K562 (cell line): ENCODE measurements at regions not wholly inside any gene's neighbourhood (a gene's known extent, or its start where the extent isn't known, plus 50 kb on each side); places are given as distances from the start of the nearest gene placed in this dataset.

Experiments used
- CSDE1 ChIP-seq, 2 experiments: fragments of 450-650 bp; IDR thresholded peaks; 2 replicates each; pipeline ENCODE4 v1.6.1; 2016; ENCODE audit warnings: mild to moderate bottlenecking in 1 of 2
- E2F3 ChIP-seq: fragments of 250-450 bp; sonication (Bioruptor Pico); IDR thresholded peaks from 2 replicates; pipeline ENCODE4 v1.4.0; 2020; ENCODE audit warnings: mild to moderate bottlenecking
- ERF ChIP-seq: fragments of 450-650 bp; formaldehyde crosslinking; IDR thresholded peaks from 2 replicates; pipeline ENCODE4 v1.4.0; 2020; ENCODE audit warnings: mild to moderate bottlenecking, mixed read lengths
- GABPA ChIP-seq: fragments of 200-800 bp; sonication (Bioruptor generic); conservative IDR thresholded peaks from 2 replicates; pipeline ENCODE4 v1.6.1; 2016; ENCODE audit warnings: low read depth, missing genetic modification characterization, missing compliant biosample characterization
- NFXL1 ChIP-seq: fragments of 450-650 bp; formaldehyde crosslinking; IDR thresholded peaks from 2 replicates; pipeline ENCODE4 v1.4.0; 2021; ENCODE audit warnings: mild to moderate bottlenecking
- SRF ChIP-seq, 2 experiments: fragments of 250-450, 450-650 bp in 1 of 2; sonication (Bioruptor Pico) in 1 of 2; sonication (generic) in 1 of 2; formaldehyde crosslinking; IDR thresholded peaks; 2 replicates each; pipeline versions ENCODE4 v1.5.0 to v1.5.1; 2020 to 2022; ENCODE audit warnings: mild to moderate bottlenecking in 1 of 2, missing genetic modification reagents in 1 of 2
- YY1 ChIP-seq, 3 experiments: IDR thresholded peaks; 2 replicates each; pipeline ENCODE4 v1.6.1; 2011; ENCODE audit warnings: low read length in 2 of 3, mild to moderate bottlenecking in 2 of 3, moderate library complexity in 2 of 3, borderline replicate concordance in 1 of 3, control low read depth in 1 of 3, low read depth in 1 of 3; ENCODE audit not compliant: insufficient read depth in 3 of 3, insufficient replicate concordance in 2 of 3, control insufficient read depth in 1 of 3, insufficient read length in 1 of 3; ENCODE audit errors: extremely low read depth in 1 of 3
- ZFP30 ChIP-seq: fragments of 250-450 bp; sonication (Bioruptor Pico); IDR thresholded peaks from 2 replicates; pipeline ENCODE4 v1.8.0; 2022; ENCODE audit warnings: moderate library complexity, mild to moderate bottlenecking, inconsistent platforms, borderline replicate concordance
- TF ChIP-seq, protein P1 (sequence below): fragments of 250-450 bp; sonication (Bioruptor Pico); IDR thresholded peaks from 2 replicates; pipeline ENCODE4 v1.4.0; 2020
- TF ChIP-seq, protein P2 (sequence below): fragments of 200-800 bp; sonication (Bioruptor generic); IDR thresholded peaks from 2 replicates; pipeline ENCODE4 v1.6.1; 2016; ENCODE audit warnings: missing genetic modification characterization, missing compliant biosample characterization
- TF ChIP-seq, protein P3 (sequence below): fragments of 450-650 bp; IDR thresholded peaks from 2 replicates; pipeline ENCODE4 v1.6.1; 2016; ENCODE audit warnings: missing biosample characterization, missing genetic modification characterization

DNA sequence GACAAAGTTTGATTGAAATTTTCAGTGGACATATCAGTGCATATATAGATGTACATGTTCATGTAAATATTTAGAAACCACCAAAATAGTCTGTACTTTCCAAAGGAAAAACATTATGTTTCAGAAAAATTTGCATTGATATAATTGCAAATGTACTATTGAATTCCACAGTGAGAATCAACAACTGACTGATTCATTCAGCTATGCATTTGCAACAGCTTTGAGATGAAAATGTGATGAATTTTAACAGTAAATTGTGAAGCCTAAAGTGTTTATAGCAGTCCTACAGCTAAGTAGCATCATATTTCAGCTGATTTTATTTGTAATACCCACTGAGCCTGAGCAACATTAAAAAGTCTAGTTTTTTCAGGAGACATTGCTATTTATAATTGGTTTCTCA, 1647.4 kb upstream of the DDX18 start (continued):
- TF ChIP-seq, protein P1, sequence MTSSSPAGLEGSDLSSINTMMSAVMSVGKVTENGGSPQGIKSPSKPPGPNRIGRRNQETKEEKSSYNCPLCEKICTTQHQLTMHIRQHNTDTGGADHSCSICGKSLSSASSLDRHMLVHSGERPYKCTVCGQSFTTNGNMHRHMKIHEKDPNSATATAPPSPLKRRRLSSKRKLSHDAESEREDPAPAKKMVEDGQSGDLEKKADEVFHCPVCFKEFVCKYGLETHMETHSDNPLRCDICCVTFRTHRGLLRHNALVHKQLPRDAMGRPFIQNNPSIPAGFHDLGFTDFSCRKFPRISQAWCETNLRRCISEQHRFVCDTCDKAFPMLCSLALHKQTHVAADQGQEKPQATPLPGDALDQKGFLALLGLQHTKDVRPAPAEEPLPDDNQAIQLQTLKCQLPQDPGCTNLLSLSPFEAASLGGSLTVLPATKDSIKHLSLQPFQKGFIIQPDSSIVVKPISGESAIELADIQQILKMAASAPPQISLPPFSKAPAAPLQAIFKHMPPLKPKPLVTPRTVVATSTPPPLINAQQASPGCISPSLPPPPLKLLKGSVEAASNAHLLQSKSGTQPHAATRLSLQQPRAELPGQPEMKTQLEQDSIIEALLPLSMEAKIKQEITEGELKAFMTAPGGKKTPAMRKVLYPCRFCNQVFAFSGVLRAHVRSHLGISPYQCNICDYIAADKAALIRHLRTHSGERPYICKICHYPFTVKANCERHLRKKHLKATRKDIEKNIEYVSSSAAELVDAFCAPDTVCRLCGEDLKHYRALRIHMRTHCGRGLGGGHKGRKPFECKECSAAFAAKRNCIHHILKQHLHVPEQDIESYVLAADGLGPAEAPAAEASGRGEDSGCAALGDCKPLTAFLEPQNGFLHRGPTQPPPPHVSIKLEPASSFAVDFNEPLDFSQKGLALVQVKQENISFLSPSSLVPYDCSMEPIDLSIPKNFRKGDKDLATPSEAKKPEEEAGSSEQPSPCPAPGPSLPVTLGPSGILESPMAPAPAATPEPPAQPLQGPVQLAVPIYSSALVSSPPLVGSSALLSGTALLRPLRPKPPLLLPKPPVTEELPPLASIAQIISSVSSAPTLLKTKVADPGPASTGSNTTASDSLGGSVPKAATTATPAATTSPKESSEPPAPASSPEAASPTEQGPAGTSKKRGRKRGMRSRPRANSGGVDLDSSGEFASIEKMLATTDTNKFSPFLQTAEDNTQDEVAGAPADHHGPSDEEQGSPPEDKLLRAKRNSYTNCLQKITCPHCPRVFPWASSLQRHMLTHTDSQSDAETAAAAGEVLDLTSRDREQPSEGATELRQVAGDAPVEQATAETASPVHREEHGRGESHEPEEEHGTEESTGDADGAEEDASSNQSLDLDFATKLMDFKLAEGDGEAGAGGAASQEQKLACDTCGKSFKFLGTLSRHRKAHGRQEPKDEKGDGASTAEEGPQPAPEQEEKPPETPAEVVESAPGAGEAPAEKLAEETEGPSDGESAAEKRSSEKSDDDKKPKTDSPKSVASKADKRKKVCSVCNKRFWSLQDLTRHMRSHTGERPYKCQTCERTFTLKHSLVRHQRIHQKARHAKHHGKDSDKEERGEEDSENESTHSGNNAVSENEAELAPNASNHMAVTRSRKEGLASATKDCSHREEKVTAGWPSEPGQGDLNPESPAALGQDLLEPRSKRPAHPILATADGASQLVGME (CRISPR knock-in tag) = no peak
- TF ChIP-seq, protein P2, sequence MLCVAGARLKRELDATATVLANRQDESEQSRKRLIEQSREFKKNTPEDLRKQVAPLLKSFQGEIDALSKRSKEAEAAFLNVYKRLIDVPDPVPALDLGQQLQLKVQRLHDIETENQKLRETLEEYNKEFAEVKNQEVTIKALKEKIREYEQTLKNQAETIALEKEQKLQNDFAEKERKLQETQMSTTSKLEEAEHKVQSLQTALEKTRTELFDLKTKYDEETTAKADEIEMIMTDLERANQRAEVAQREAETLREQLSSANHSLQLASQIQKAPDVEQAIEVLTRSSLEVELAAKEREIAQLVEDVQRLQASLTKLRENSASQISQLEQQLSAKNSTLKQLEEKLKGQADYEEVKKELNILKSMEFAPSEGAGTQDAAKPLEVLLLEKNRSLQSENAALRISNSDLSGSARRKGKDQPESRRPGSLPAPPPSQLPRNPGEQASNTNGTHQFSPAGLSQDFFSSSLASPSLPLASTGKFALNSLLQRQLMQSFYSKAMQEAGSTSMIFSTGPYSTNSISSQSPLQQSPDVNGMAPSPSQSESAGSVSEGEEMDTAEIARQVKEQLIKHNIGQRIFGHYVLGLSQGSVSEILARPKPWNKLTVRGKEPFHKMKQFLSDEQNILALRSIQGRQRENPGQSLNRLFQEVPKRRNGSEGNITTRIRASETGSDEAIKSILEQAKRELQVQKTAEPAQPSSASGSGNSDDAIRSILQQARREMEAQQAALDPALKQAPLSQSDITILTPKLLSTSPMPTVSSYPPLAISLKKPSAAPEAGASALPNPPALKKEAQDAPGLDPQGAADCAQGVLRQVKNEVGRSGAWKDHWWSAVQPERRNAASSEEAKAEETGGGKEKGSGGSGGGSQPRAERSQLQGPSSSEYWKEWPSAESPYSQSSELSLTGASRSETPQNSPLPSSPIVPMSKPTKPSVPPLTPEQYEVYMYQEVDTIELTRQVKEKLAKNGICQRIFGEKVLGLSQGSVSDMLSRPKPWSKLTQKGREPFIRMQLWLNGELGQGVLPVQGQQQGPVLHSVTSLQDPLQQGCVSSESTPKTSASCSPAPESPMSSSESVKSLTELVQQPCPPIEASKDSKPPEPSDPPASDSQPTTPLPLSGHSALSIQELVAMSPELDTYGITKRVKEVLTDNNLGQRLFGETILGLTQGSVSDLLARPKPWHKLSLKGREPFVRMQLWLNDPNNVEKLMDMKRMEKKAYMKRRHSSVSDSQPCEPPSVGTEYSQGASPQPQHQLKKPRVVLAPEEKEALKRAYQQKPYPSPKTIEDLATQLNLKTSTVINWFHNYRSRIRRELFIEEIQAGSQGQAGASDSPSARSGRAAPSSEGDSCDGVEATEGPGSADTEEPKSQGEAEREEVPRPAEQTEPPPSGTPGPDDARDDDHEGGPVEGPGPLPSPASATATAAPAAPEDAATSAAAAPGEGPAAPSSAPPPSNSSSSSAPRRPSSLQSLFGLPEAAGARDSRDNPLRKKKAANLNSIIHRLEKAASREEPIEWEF (CRISPR knock-in tag) = no peak
- TF ChIP-seq GABPA (tag) = no peak
- no peak for TF ChIP-seq SRF (CRISPR knock-in tag; IDR thresholded peaks at IDR 0.05)
- TF ChIP-seq, protein P3, sequence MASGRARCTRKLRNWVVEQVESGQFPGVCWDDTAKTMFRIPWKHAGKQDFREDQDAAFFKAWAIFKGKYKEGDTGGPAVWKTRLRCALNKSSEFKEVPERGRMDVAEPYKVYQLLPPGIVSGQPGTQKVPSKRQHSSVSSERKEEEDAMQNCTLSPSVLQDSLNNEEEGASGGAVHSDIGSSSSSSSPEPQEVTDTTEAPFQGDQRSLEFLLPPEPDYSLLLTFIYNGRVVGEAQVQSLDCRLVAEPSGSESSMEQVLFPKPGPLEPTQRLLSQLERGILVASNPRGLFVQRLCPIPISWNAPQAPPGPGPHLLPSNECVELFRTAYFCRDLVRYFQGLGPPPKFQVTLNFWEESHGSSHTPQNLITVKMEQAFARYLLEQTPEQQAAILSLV (tag) = no peak
- TF ChIP-seq NFXL1 = no peak
- no peak for TF ChIP-seq YY1 (IDR thresholded peaks at IDR 0.05; ENCODE audit: borderline replicate concordance in 1 of 3, control insufficient read depth in 1 of 3, extremely low read depth in 1 of 3, insufficient read depth in 3 of 3, insufficient read length in 1 of 3, insufficient replicate concordance in 2 of 3, low read depth in 1 of 3, low read length in 2 of 3)
- TF ChIP-seq E2F3 = no peak
- no peak for TF ChIP-seq ERF (CRISPR knock-in tag)
- no peak for TF ChIP-seq CSDE1 (IDR thresholded peaks at IDR 0.05)
- TF ChIP-seq ZFP30 (CRISPR knock-in tag) = no peak
